NCI-H2227 treated with DMSO at 0.1 percent for 48 hours (cell line): ENCODE measurements at regions not wholly inside any gene's neighbourhood (a gene's known extent, or its start where the extent isn't known, plus 50 kb on each side); places are given as distances from the start of the nearest gene placed in this dataset.
"Not testable (repeated sequence)": the region's sequence is repeated elsewhere in the genome, so short reads cannot be mapped to it uniquely, and the experiment has no call there.

ENCODE experiments used
- DNase-seq: peaks from one replicate; lab custom pipeline; 2025; lab: John Stamatoyannopoulos, UW

- no peak for DNase-seq
These were observed 336.0 kb downstream of the HGF start for GRCh38 chr7:81433692-81434331.

- DNase-seq, result no peak
These were observed 336.6 kb downstream of the HGF start for GRCh38 chr7:81433206-81433605.

GRCh38 chr7:81430761-81431160 is 339.1 kb downstream of the HGF start:
- no peak for DNase-seq

- DNase-seq, result no peak
These were observed 339.7 kb downstream of the HGF start for GRCh38 chr7:81430150-81430549.

GRCh38 chr7:81427461-81427860 is 342.4 kb downstream of the HGF start:
- no peak for DNase-seq

- DNase-seq, result no peak
These were observed 349.2 kb downstream of the HGF start for GRCh38 chr7:81420526-81421226.

GRCh38 chr7:81419731-81420130 is 350.1 kb downstream of the HGF start:
- DNase-seq, result no peak

- no peak for DNase-seq
These were observed 353.2 kb downstream of the HGF start for GRCh38 chr7:81416659-81417058.

GRCh38 chr7:81415181-81415580 is 354.7 kb downstream of the HGF start:
- no peak for DNase-seq

- DNase-seq, result no peak
These were observed 355.4 kb downstream of the HGF start for GRCh38 chr7:81414411-81414810.

- no peak for DNase-seq
These were observed 359.3 kb downstream of the HGF start for GRCh38 chr7:81410471-81411117.

- DNase-seq, result no peak
These were observed 361.1 kb downstream of the HGF start for GRCh38 chr7:81408728-81409127.

- DNase-seq, result no peak
These were observed 362.8 kb downstream of the HGF start for GRCh38 chr7:81407094-81407493.

- no peak for DNase-seq
These were observed 365.2 kb downstream of the HGF start for GRCh38 chr7:81404669-81405068.

GRCh38 chr7:81402227-81402626 is 367.6 kb downstream of the HGF start:
- DNase-seq, result no peak

GRCh38 chr7:81399471-81399870 is 370.4 kb downstream of the HGF start:
- no peak for DNase-seq

- DNase-seq, result no peak
These were observed 375.8 kb downstream of the HGF start for GRCh38 chr7:81394029-81394428.

- DNase-seq, result no peak
These were observed 376.8 kb downstream of the HGF start for GRCh38 chr7:81393018-81393417.

GRCh38 chr7:81385370-81385769 is 384.5 kb downstream of the HGF start:
- no peak for DNase-seq

- no peak for DNase-seq
These were observed 386.0 kb downstream of the HGF start for GRCh38 chr7:81383846-81384245.

GRCh38 chr7:81374641-81375040 is 395.2 kb downstream of the HGF start:
- not testable (repeated sequence) for DNase-seq

- DNase-seq, result no peak
These were observed 399.0 kb downstream of the HGF start for GRCh38 chr7:81370822-81371221.

GRCh38 chr7:81367326-81367931 is 402.4 kb downstream of the HGF start:
- no peak for DNase-seq
